WTC11 (cell line): ENCODE measurements at regions not wholly inside any gene's neighbourhood (a gene's known extent, or its start where the extent isn't known, plus 50 kb on each side); places are given as distances from the start of the nearest gene placed in this dataset.

Source experiments
- ATAC-seq: fragments of 200-7000 bp; cut with Tn5 transposase; 2 replicates; pipeline ENCODE4 v1.10.0; 2021; ENCODE audit warnings: mild to moderate bottlenecking, moderate library complexity
- CTCF ChIA-PET: fragments of 300-600 bp; sonication (Branson Sonifier 250); formaldehyde crosslinking; loops from one replicate; lab custom pipeline; 2021; ENCODE audit warnings: antibody characterized with exemption; lab: Charles Lee
- POLR2A ChIA-PET: fragments of 350-600 bp; sonication (Branson Sonifier 250); formaldehyde crosslinking; loops from one replicate; lab custom pipeline; 2021; ENCODE audit warnings: antibody characterized with exemption; lab: Charles Lee
- DNase-seq: peaks from one replicate; pipeline ENCODE4 v3.0.0; 2021; ENCODE audit warnings: low spot score
- H3K27ac Mint-ChIP-seq: 2 replicates; pipeline ENCODE4 v1.8.0; 2021; ENCODE audit warnings: mixed read lengths
- H3K27me3 Mint-ChIP-seq: 2 replicates; pipeline ENCODE4 v1.8.0; 2021; ENCODE audit warnings: low read depth, mild to moderate bottlenecking, moderate library complexity, mixed read lengths
- H3K36me3 Mint-ChIP-seq: 2 replicates; pipeline ENCODE4 v1.8.0; 2021; ENCODE audit warnings: mixed read lengths
- H3K4me1 Mint-ChIP-seq: 2 replicates; pipeline ENCODE4 v1.8.0; 2022; ENCODE audit warnings: mixed read lengths
- H3K4me3 Mint-ChIP-seq: 2 replicates; pipeline ENCODE4 v1.8.0; 2021; ENCODE audit warnings: mild to moderate bottlenecking, moderate library complexity, mixed read lengths
- H3K9me3 Mint-ChIP-seq: 2 replicates; pipeline ENCODE4 v1.8.0; 2021; ENCODE audit warnings: mixed read lengths
- AFF4 ChIP-seq: sonication (generic); formaldehyde crosslinking; IDR thresholded peaks from 2 replicates; pipeline ENCODE4 v1.8.1; 2023; ENCODE audit warnings: mild to moderate bottlenecking, missing genetic modification reagents, borderline replicate concordance
- CBFB ChIP-seq: sonication (generic); formaldehyde crosslinking; IDR thresholded peaks from 2 replicates; pipeline ENCODE4 v1.8.1; 2022; ENCODE audit warnings: mild to moderate bottlenecking, low read depth, missing genetic modification reagents
- HMGXB4 ChIP-seq: sonication (generic); formaldehyde crosslinking; IDR thresholded peaks from 2 replicates; pipeline ENCODE4 v1.8.1; 2023; ENCODE audit warnings: mild to moderate bottlenecking, moderate library complexity, missing genetic modification reagents
- IRF1 ChIP-seq: sonication (generic); formaldehyde crosslinking; IDR thresholded peaks from 2 replicates; pipeline ENCODE4 v1.8.0; 2023; ENCODE audit warnings: missing genetic modification reagents
- JAZF1 ChIP-seq: fragments of 250-450 bp; sonication (Bioruptor Pico); IDR thresholded peaks from 2 replicates; pipeline ENCODE4 v1.9.0; 2021; ENCODE audit warnings: moderate library complexity, mild to moderate bottlenecking, inconsistent platforms
- KAT7 ChIP-seq: sonication (generic); formaldehyde crosslinking; IDR thresholded peaks from 2 replicates; pipeline ENCODE4 v1.8.1; 2023; ENCODE audit warnings: missing genetic modification reagents, mild to moderate bottlenecking, borderline replicate concordance
- MXD4 ChIP-seq: fragments of 250-450 bp; sonication (Bioruptor Pico); IDR thresholded peaks from 2 replicates; pipeline ENCODE4 v1.8.0; 2021; ENCODE audit warnings: mild to moderate bottlenecking, moderate library complexity, borderline replicate concordance
- NFATC4 ChIP-seq: fragments of 250-450 bp; sonication (Bioruptor Pico); IDR thresholded peaks from 2 replicates; pipeline ENCODE4 v1.9.0; 2021; ENCODE audit warnings: mild to moderate bottlenecking
- RORB ChIP-seq: fragments of 250-450 bp; sonication (Bioruptor Pico); IDR thresholded peaks from 2 replicates; pipeline ENCODE4 v1.9.0; 2021; ENCODE audit warnings: mild to moderate bottlenecking
- SMAD4 ChIP-seq: sonication (generic); formaldehyde crosslinking; IDR thresholded peaks from 2 replicates; pipeline ENCODE4 v1.8.0; 2022; ENCODE audit warnings: mild to moderate bottlenecking, missing genetic modification reagents
- TEAD4 ChIP-seq: sonication (generic); formaldehyde crosslinking; IDR thresholded peaks from 2 replicates; pipeline ENCODE4 v1.8.0; 2022; ENCODE audit warnings: mild to moderate bottlenecking, missing genetic modification reagents
- ZNF121 ChIP-seq: sonication (generic); formaldehyde crosslinking; IDR thresholded peaks from 2 replicates; pipeline ENCODE4 v1.8.0; 2023; ENCODE audit warnings: missing genetic modification reagents
- ZNF232 ChIP-seq: sonication (generic); formaldehyde crosslinking; IDR thresholded peaks from 2 replicates; pipeline ENCODE4 v1.8.0; 2022; ENCODE audit warnings: mild to moderate bottlenecking, missing genetic modification reagents
- ZNF423 ChIP-seq: fragments of 250-450 bp; sonication (Bioruptor Pico); IDR thresholded peaks from 2 replicates; pipeline ENCODE4 v2.1.2; 2022; ENCODE audit warnings: mild to moderate bottlenecking, moderate library complexity
- TF ChIP-seq, protein P1 (sequence below): fragments of 250-450 bp; sonication (Bioruptor Pico); IDR thresholded peaks from 2 replicates; pipeline ENCODE4 v1.9.0; 2021; ENCODE audit warnings: mild to moderate bottlenecking, borderline replicate concordance
- TF ChIP-seq, protein P2 (sequence below): sonication (generic); formaldehyde crosslinking; IDR thresholded peaks from 2 replicates; pipeline ENCODE4 v1.8.1; 2023; ENCODE audit warnings: mild to moderate bottlenecking, missing genetic modification reagents
- TF ChIP-seq, protein P3 (sequence below): sonication (generic); formaldehyde crosslinking; IDR thresholded peaks from 2 replicates; pipeline ENCODE4 v1.8.0; 2022; ENCODE audit warnings: mild to moderate bottlenecking, missing genetic modification reagents
- TF ChIP-seq, protein P4 (sequence below): sonication (generic); formaldehyde crosslinking; IDR thresholded peaks from 2 replicates; pipeline ENCODE4 v1.8.1; 2023; ENCODE audit warnings: mild to moderate bottlenecking, missing genetic modification reagents
- TF ChIP-seq, protein P5 (sequence below): sonication (generic); formaldehyde crosslinking; IDR thresholded peaks from 2 replicates; pipeline ENCODE4 v1.8.1; 2022; ENCODE audit warnings: mild to moderate bottlenecking, missing genetic modification reagents, moderate library complexity, borderline replicate concordance

DNA sequence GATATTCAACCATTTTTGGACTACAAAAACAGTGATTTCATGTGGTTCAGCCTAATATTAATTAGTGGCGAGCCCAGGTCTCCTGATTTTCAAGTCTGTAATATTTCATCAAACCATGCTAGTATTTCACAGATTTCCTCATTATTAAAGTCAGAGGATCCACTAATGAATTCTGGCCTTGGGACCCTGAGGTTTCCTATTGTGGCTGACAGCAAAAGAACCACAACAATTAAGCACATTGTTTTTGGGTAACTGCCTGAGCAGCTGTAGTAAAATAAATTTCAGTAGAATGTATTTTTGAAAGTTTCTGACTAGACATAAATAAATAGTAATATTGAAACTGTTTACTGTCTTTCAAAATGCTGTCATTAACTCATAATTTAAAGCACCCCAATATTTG lies 630.7 kb upstream of the MMS22L start:
- H3K4me1 Mint-ChIP-seq = peaks cover 38% of the 10 kb centered on the region
- ChIA-PET POLR2A (no interaction called here), CTCF (no interaction called here)
- H3K27ac Mint-ChIP-seq = no peak overlapping the region
- H3K36me3 Mint-ChIP-seq = no peaks in the 10 kb centered on the region
- TF ChIP-seq ZNF423 (CRISPR knock-in tag) = no peak
- TF ChIP-seq KAT7 = no peak
- TF ChIP-seq TEAD4 (CRISPR knock-in tag) = no peak
- TF ChIP-seq RORB (CRISPR knock-in tag) = no peak
- TF ChIP-seq, protein P1, sequence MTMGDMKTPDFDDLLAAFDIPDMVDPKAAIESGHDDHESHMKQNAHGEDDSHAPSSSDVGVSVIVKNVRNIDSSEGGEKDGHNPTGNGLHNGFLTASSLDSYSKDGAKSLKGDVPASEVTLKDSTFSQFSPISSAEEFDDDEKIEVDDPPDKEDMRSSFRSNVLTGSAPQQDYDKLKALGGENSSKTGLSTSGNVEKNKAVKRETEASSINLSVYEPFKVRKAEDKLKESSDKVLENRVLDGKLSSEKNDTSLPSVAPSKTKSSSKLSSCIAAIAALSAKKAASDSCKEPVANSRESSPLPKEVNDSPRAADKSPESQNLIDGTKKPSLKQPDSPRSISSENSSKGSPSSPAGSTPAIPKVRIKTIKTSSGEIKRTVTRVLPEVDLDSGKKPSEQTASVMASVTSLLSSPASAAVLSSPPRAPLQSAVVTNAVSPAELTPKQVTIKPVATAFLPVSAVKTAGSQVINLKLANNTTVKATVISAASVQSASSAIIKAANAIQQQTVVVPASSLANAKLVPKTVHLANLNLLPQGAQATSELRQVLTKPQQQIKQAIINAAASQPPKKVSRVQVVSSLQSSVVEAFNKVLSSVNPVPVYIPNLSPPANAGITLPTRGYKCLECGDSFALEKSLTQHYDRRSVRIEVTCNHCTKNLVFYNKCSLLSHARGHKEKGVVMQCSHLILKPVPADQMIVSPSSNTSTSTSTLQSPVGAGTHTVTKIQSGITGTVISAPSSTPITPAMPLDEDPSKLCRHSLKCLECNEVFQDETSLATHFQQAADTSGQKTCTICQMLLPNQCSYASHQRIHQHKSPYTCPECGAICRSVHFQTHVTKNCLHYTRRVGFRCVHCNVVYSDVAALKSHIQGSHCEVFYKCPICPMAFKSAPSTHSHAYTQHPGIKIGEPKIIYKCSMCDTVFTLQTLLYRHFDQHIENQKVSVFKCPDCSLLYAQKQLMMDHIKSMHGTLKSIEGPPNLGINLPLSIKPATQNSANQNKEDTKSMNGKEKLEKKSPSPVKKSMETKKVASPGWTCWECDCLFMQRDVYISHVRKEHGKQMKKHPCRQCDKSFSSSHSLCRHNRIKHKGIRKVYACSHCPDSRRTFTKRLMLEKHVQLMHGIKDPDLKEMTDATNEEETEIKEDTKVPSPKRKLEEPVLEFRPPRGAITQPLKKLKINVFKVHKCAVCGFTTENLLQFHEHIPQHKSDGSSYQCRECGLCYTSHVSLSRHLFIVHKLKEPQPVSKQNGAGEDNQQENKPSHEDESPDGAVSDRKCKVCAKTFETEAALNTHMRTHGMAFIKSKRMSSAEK (CRISPR knock-in tag) = no peak
- TF ChIP-seq, protein P2, sequence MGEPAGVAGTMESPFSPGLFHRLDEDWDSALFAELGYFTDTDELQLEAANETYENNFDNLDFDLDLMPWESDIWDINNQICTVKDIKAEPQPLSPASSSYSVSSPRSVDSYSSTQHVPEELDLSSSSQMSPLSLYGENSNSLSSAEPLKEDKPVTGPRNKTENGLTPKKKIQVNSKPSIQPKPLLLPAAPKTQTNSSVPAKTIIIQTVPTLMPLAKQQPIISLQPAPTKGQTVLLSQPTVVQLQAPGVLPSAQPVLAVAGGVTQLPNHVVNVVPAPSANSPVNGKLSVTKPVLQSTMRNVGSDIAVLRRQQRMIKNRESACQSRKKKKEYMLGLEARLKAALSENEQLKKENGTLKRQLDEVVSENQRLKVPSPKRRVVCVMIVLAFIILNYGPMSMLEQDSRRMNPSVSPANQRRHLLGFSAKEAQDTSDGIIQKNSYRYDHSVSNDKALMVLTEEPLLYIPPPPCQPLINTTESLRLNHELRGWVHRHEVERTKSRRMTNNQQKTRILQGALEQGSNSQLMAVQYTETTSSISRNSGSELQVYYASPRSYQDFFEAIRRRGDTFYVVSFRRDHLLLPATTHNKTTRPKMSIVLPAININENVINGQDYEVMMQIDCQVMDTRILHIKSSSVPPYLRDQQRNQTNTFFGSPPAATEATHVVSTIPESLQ = no peak
- TF ChIP-seq IRF1 (CRISPR knock-in tag) = no peak
- no peak for TF ChIP-seq JAZF1
- TF ChIP-seq HMGXB4 (CRISPR knock-in tag) = no peak
- TF ChIP-seq, protein P3, sequence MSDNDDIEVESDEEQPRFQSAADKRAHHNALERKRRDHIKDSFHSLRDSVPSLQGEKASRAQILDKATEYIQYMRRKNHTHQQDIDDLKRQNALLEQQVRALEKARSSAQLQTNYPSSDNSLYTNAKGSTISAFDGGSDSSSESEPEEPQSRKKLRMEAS (CRISPR knock-in tag) = no peak
- TF ChIP-seq, protein P4, sequence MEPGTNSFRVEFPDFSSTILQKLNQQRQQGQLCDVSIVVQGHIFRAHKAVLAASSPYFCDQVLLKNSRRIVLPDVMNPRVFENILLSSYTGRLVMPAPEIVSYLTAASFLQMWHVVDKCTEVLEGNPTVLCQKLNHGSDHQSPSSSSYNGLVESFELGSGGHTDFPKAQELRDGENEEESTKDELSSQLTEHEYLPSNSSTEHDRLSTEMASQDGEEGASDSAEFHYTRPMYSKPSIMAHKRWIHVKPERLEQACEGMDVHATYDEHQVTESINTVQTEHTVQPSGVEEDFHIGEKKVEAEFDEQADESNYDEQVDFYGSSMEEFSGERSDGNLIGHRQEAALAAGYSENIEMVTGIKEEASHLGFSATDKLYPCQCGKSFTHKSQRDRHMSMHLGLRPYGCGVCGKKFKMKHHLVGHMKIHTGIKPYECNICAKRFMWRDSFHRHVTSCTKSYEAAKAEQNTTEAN (CRISPR knock-in tag) = no peak
- no peak for TF ChIP-seq ZNF121 (CRISPR knock-in tag)
- TF ChIP-seq, protein P5, sequence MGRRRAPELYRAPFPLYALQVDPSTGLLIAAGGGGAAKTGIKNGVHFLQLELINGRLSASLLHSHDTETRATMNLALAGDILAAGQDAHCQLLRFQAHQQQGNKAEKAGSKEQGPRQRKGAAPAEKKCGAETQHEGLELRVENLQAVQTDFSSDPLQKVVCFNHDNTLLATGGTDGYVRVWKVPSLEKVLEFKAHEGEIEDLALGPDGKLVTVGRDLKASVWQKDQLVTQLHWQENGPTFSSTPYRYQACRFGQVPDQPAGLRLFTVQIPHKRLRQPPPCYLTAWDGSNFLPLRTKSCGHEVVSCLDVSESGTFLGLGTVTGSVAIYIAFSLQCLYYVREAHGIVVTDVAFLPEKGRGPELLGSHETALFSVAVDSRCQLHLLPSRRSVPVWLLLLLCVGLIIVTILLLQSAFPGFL (CRISPR knock-in tag) = no peak
- no peak for TF ChIP-seq MXD4 (CRISPR knock-in tag)
- no peak for TF ChIP-seq CBFB (CRISPR knock-in tag)
- no peak for TF ChIP-seq AFF4 (CRISPR knock-in tag)
- no peak for TF ChIP-seq SMAD4 (CRISPR knock-in tag)
- TF ChIP-seq NFATC4 (CRISPR knock-in tag) = no peak
- no peak for TF ChIP-seq ZNF232 (CRISPR knock-in tag)
- H3K4me3 Mint-ChIP-seq = no peak overlapping the region
- H3K9me3 Mint-ChIP-seq = no peaks in the 10 kb centered on the region
- ATAC-seq (no peak), DNase-seq (no peak)
- H3K27me3 Mint-ChIP-seq = no peaks in the 10 kb centered on the region
